NB4 (cell line): ENCODE measurements at regions not wholly inside any gene's neighbourhood (a gene's known extent, or its start where the extent isn't known, plus 50 kb on each side); places are given as distances from the start of the nearest gene placed in this dataset.
A peak's percentile ranks its signal among the peaks of the same experiment; 100 is the strongest.

Experiments used
- DNase-seq: peaks from one replicate; pipeline ENCODE4 v3.0.0; 2010; ENCODE audit warnings: low read depth
- H3K4me3 ChIP-seq: one replicate; pipeline ENCODE4 v1.5.1; 2011; ENCODE audit warnings: mild to moderate bottlenecking, low read depth, low read length, moderate library complexity
- MYC ChIP-seq: IDR thresholded peaks from 2 replicates; pipeline ENCODE4 v1.6.1; 2011; ENCODE audit warnings: low read depth, low read length
- POLR2A ChIP-seq: IDR thresholded peaks from 2 replicates; pipeline ENCODE4 v1.6.1; 2011; ENCODE audit warnings: mild to moderate bottlenecking; ENCODE audit not compliant: insufficient read length; ENCODE audit errors: extremely low read depth
- TF ChIP-seq, protein P1 (sequence below): IDR thresholded peaks from 2 replicates; pipeline ENCODE4 v1.6.1; 2011; ENCODE audit warnings: low read depth, low read length
- TF ChIP-seq, protein P2 (sequence below): IDR thresholded peaks from one replicate; pipeline ENCODE4 v1.5.1; 2012; ENCODE audit warnings: low read depth, low read length

DNA sequence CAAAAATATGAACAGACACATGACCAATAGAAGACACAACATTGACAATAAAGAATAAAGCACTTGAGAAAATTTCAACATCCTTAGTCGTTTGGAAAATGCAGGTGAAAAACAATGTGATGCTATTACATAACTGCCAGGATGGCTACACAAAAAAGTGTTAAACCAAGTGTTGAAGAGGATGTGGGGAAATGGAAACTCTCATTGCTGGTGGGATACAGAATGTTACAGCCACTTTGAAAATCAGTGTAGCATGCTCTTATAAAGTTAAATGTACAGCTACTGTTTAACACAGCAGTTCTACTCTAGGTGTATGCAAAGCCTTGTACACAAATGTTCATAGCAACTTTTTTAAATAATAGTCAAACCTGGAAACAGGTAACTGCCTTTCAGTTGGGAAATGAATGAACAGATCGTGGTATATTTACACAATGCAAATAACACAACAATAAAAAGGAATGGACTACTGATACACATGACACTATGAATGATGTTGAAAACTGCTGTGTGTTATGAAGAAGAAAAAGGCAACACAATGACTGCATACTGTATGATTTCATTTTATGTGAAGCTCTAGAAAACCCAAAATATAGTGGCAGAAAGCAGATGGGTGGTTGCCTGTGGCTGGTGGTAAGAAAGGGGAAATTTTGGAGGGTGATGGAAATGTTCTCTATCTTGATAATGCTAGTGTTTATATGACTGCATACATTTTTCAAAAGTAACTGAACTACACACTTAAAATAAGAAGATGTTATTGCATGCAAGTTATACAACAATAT lies 102.2 kb upstream of the VIPR2 start:
- DNase-seq = no peak
- TF ChIP-seq POLR2A (no peak), MYC (no peak)
- TF ChIP-seq, protein P1, sequence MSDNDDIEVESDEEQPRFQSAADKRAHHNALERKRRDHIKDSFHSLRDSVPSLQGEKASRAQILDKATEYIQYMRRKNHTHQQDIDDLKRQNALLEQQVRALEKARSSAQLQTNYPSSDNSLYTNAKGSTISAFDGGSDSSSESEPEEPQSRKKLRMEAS = no peak
- TF ChIP-seq, protein P2, sequence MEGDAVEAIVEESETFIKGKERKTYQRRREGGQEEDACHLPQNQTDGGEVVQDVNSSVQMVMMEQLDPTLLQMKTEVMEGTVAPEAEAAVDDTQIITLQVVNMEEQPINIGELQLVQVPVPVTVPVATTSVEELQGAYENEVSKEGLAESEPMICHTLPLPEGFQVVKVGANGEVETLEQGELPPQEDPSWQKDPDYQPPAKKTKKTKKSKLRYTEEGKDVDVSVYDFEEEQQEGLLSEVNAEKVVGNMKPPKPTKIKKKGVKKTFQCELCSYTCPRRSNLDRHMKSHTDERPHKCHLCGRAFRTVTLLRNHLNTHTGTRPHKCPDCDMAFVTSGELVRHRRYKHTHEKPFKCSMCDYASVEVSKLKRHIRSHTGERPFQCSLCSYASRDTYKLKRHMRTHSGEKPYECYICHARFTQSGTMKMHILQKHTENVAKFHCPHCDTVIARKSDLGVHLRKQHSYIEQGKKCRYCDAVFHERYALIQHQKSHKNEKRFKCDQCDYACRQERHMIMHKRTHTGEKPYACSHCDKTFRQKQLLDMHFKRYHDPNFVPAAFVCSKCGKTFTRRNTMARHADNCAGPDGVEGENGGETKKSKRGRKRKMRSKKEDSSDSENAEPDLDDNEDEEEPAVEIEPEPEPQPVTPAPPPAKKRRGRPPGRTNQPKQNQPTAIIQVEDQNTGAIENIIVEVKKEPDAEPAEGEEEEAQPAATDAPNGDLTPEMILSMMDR = no peak
- no peak overlapping the region for H3K4me3 ChIP-seq

DNA sequence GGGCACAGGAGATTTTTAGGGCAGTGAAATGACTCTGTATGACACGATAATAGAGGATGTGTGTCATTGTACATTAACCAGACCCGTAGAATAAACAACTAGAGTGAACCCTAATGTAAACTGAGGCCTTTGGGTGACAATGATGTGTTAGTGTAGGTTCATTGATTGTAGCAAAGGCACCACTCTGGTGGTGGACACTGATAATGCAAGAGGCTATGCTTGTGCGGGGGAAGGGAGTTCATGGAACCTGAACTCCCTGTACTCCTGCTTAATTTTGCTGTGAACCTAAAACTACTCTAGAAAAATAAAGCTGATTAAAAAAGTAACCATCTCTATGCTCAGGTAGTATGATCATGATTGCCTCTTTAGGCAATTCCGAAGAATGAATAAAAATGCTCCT lies 96.3 kb upstream of the VIPR2 start:
- no peak for DNase-seq
- no peak overlapping the region for H3K4me3 ChIP-seq

DNA sequence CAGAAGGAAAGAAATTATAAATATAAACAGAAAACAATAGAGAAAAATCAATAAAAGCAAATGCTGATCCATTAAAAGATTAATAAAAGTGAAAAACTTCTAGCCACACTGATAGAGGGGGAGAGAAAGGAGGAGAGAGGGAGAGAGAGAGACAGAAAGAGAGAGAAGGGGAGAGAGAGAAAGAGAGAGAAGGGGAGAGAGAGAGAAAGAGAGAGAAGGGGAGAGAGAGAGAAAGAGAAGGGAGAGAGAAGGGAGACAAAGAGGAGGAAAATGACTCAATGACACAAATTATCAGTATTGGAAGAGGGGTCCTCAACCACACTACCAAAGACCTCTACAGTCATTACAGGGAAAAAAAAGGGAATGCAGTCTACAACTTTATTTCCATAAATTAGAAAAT lies 94.4 kb upstream of the VIPR2 start:
- no peak for DNase-seq
- TF ChIP-seq POLR2A (no peak), MYC (no peak)
- TF ChIP-seq, protein P1 = no peak
- TF ChIP-seq, protein P2 = no peak
- H3K4me3 ChIP-seq = no peak overlapping the region

More for the DNA sequence above, 96.3 kb upstream of the VIPR2 start:
- TF ChIP-seq, protein P2 = peak; percentile 12
- no peak for TF ChIP-seq POLR2A

DNA sequence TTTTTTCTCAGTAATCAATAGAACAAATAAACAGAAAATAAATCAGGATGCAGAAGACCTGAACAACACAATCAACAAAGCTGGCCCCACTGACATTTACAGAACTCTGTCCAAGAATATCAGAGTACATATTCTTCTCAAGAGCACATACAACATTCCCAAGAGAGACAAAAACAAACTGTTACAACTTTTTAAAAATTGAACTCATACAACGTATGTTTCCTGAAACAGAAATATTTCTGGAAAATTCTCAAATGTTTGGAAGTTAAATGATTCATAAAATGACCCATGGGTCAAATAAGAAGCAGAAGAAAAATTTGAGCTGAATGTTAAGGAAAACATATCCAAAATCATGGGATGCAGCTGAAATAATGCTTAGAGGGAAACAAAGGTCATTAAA lies 93.9 kb upstream of the VIPR2 start:
- no peak for DNase-seq
- no peak overlapping the region for H3K4me3 ChIP-seq
- TF ChIP-seq MYC = no peak
- TF ChIP-seq, protein P1 = no peak
- TF ChIP-seq, protein P2 = no peak
- TF ChIP-seq POLR2A = no peak

DNA sequence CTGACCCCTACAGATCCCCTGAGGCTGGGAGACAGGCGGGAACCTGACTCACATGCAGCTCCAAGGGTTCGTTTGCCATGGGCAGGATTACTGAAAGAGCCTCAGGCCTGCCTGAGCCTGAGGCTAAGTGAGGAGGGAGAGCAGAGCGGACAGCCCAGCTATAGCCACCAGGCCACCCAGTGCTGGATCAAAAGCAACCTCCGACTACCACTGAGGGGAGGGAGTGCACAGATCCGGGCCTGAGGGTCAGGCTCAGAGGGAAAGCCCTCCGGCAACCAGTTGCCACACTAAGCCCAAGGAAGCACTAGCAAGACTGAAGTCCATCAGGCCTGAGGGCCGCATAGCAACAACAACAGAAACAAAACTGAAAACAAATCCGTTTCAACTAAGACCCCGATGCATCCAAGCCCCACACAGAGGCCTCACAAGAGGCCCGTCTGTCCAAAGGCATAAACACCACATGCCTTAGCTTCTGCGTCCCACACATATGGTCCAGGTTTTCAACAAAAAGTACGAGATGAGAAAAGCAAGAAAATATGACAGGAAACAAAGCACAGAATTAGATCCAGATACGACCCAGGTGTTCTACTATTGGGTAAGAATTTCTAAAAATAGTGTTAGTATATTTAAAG lies 92.5 kb upstream of the VIPR2 start:
- no peak for TF ChIP-seq POLR2A
- no peak for TF ChIP-seq MYC
- TF ChIP-seq, protein P2 = no peak
- TF ChIP-seq, protein P1 = no peak
- no peak overlapping the region for H3K4me3 ChIP-seq
- DNase-seq = no peak
